H9 (cell line): ENCODE measurements at regions not wholly inside any gene's neighbourhood (a gene's known extent, or its start where the extent isn't known, plus 50 kb on each side); places are given as distances from the start of the nearest gene placed in this dataset.

Experiments used
- DNase-seq: peaks from one replicate; pipeline ENCODE4 v3.0.0-alpha.2; 2017
- H2AFZ ChIP-seq: one replicate; pipeline ENCODE4 v1.6.1; 2013; ENCODE audit warnings: mild to moderate bottlenecking, low read length, control low read depth, moderate library complexity
- H2AK5ac ChIP-seq: 2 replicates; pipeline ENCODE4 v1.6.1; 2013; ENCODE audit warnings: low read length, control low read depth, mixed read lengths; ENCODE audit not compliant: insufficient read length
- H2BK120ac ChIP-seq: one replicate; pipeline ENCODE4 v1.6.1; 2013; ENCODE audit warnings: low read depth, mild to moderate bottlenecking, low read length, control low read depth, inconsistent platforms; ENCODE audit not compliant: poor library complexity, severe bottlenecking
- H2BK12ac ChIP-seq: 2 replicates; pipeline ENCODE4 v1.6.1; 2013; ENCODE audit warnings: low read length, control low read depth, mixed read lengths, low read depth; ENCODE audit not compliant: insufficient read length
- H2BK15ac ChIP-seq: 2 replicates; pipeline ENCODE4 v1.6.1; 2013; ENCODE audit warnings: low read depth, low read length, control low read depth
- H2BK20ac ChIP-seq: one replicate; pipeline ENCODE4 v1.6.1; 2013; ENCODE audit warnings: low read depth, mild to moderate bottlenecking, low read length, control low read depth, inconsistent platforms; ENCODE audit not compliant: poor library complexity, severe bottlenecking
- H2BK5ac ChIP-seq: 2 replicates; pipeline ENCODE4 v1.6.1; 2013; ENCODE audit warnings: low read length, control low read depth, mixed read lengths; ENCODE audit not compliant: insufficient read length
- H3K14ac ChIP-seq: 2 replicates; pipeline ENCODE4 v1.6.1; 2013; ENCODE audit warnings: low read length, control low read depth; ENCODE audit not compliant: insufficient read depth
- H3K18ac ChIP-seq: 2 replicates; pipeline ENCODE4 v1.6.1; 2013; ENCODE audit warnings: low read depth, mild to moderate bottlenecking, mixed read lengths, low read length, control low read depth; ENCODE audit not compliant: insufficient read length
- H3K23ac ChIP-seq: 2 replicates; pipeline ENCODE4 v1.6.1; 2013; ENCODE audit warnings: low read length, control low read depth, mixed read lengths, low read depth; ENCODE audit not compliant: insufficient read length
- H3K23me2 ChIP-seq: 2 replicates; pipeline ENCODE4 v1.6.1; 2013; ENCODE audit warnings: low read depth, mild to moderate bottlenecking, mixed read lengths, low read length, control low read depth; ENCODE audit not compliant: insufficient read length, poor library complexity, severe bottlenecking
- H3K27ac ChIP-seq: 2 replicates; pipeline ENCODE4 v1.5.1; 2013; ENCODE audit warnings: low read length, control low read depth, mixed read lengths, low read depth; ENCODE audit not compliant: insufficient read length
- H3K27me3 ChIP-seq: 2 replicates; pipeline ENCODE4 v1.6.1; 2013; ENCODE audit warnings: low read length, control low read depth, inconsistent platforms; ENCODE audit not compliant: insufficient read depth
- H3K4ac ChIP-seq: 2 replicates; pipeline ENCODE4 v1.6.1; 2013; ENCODE audit warnings: low read depth, mild to moderate bottlenecking, control low read depth, inconsistent platforms, low read length, moderate library complexity
- H3K4me1 ChIP-seq: 2 replicates; pipeline ENCODE4 v1.6.1; 2013; ENCODE audit warnings: low read length, control low read depth, inconsistent platforms; ENCODE audit not compliant: insufficient read depth
- H3K4me2 ChIP-seq: 2 replicates; pipeline ENCODE4 v1.6.1; 2013; ENCODE audit warnings: low read length, control low read depth, mixed read lengths; ENCODE audit not compliant: insufficient read length, insufficient read depth
- H3K56ac ChIP-seq: 2 replicates; pipeline ENCODE4 v1.6.1; 2013; ENCODE audit warnings: low read depth, mild to moderate bottlenecking, mixed read lengths, low read length, control low read depth; ENCODE audit not compliant: insufficient read length
- H3K79me1 ChIP-seq: 2 replicates; pipeline ENCODE4 v1.6.1; 2013; ENCODE audit warnings: low read depth, mild to moderate bottlenecking, moderate library complexity, low read length, control low read depth, inconsistent platforms; ENCODE audit not compliant: insufficient read depth, poor library complexity, severe bottlenecking
- H3K79me2 ChIP-seq: 2 replicates; pipeline ENCODE4 v1.6.1; 2013; ENCODE audit warnings: low read length, control low read depth, inconsistent platforms; ENCODE audit not compliant: insufficient read depth
- H3K9ac ChIP-seq: 2 replicates; pipeline ENCODE4 v1.6.1; 2013; ENCODE audit warnings: low read length, control low read depth, mixed read lengths; ENCODE audit not compliant: insufficient read length; ENCODE audit errors: extremely low read depth
- H3K9me3 ChIP-seq: one replicate; pipeline ENCODE4 v1.6.1; 2013; ENCODE audit warnings: low read depth, low read length, inconsistent platforms; ENCODE audit not compliant: control insufficient read depth
- H3T11ph ChIP-seq: one replicate; pipeline ENCODE4 v1.6.1; 2013; ENCODE audit warnings: mild to moderate bottlenecking, low read length, control low read depth, inconsistent platforms
- H4K20me1 ChIP-seq: one replicate; pipeline ENCODE4 v1.6.1; 2013; ENCODE audit not compliant: control insufficient read depth, insufficient read length, insufficient read depth
- H4K5ac ChIP-seq: 2 replicates; pipeline ENCODE4 v1.6.1; 2013; ENCODE audit warnings: low read depth, mild to moderate bottlenecking, mixed read lengths, low read length, control low read depth; ENCODE audit not compliant: insufficient read length
- H4K8ac ChIP-seq: replicated peaks from 2 replicates; pipeline ENCODE4 v1.6.1; 2013; ENCODE audit warnings: low read length, control low read depth, mixed read lengths, low read depth; ENCODE audit not compliant: insufficient read length
- H4K91ac ChIP-seq: 2 replicates; pipeline ENCODE4 v1.6.1; 2013; ENCODE audit warnings: low read depth, mild to moderate bottlenecking, moderate library complexity, mixed read lengths, low read length, control low read depth; ENCODE audit not compliant: insufficient read length
- H3K27ac Mint-ChIP-seq, 3 experiments: 2 replicates in 2 of 3; 3 replicates in 1 of 3; pipeline ENCODE4 v1.8.0; 2020 to 2021; ENCODE audit warnings: mixed read lengths in 3 of 3, mild to moderate bottlenecking in 1 of 3, moderate library complexity in 1 of 3
- H3K27me3 Mint-ChIP-seq: 2 replicates; pipeline ENCODE4 v1.8.0; 2021; ENCODE audit warnings: low read depth, mild to moderate bottlenecking, moderate library complexity, mixed read lengths
- H3K36me3 Mint-ChIP-seq, 3 experiments: 2 replicates in 2 of 3; 3 replicates in 1 of 3; pipeline ENCODE4 v1.8.0; 2020 to 2021; ENCODE audit warnings: low read depth in 3 of 3, mixed read lengths in 3 of 3; ENCODE audit not compliant: insufficient read depth in 1 of 3
- H3K4me1 Mint-ChIP-seq, 2 experiments: 2 replicates each; pipeline ENCODE4 v1.8.0; 2020; ENCODE audit warnings: mixed read lengths in 2 of 2
- H3K4me3 Mint-ChIP-seq, 2 experiments: 2 replicates in 1 of 2; 3 replicates in 1 of 2; pipeline ENCODE4 v1.8.0; 2020 to 2021; ENCODE audit warnings: mild to moderate bottlenecking in 2 of 2, mixed read lengths in 2 of 2, moderate library complexity in 1 of 2
- H3K9me3 Mint-ChIP-seq, 2 experiments: 2 replicates in 1 of 2; 3 replicates in 1 of 2; pipeline ENCODE4 v1.8.0; 2020; ENCODE audit warnings: mild to moderate bottlenecking in 2 of 2, mixed read lengths in 2 of 2, moderate library complexity in 1 of 2
- WGBS: extraction: QIAGEN DNeasy Blood & Tissue Kit; methylation state at CpG from one replicate; pipeline ENCODE4 v1.1.7; 2013; ENCODE audit warnings: missing lambda C conversion rate, low lambda C conversion rate, mixed read lengths; ENCODE audit not compliant: insufficient read length; ENCODE audit errors: extremely low coverage; 5-methylcytosine and 5-hydroxymethylcytosine counted together
- TF ChIP-seq, protein P1 (sequence below): fragments of 200-600 bp; sonication (generic); conservative IDR thresholded peaks from 3 replicates; pipeline ENCODE4 v1.8.0; 2021; ENCODE audit warnings: antibody characterized with exemption, mild to moderate bottlenecking

DNA sequence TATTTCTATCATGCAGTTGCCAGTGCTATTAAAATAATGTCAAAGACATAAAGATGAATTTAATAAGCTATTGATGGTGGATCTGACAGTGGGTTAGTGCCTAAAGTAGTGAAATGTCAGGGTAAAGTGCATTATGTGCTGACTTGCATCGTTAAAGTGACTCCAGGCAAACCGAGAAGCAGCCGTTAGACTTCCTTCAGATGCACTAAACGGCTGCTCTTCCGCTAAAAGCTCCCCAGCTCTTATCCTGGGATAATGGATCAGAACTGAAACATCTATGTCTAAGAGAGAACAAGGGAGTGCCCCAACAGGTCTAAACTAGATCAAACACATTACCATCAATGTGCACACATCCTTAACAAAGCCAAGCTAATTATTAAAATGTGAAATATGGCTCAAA, 468.2 kb downstream of the NTRK2 start:
- Histone ChIP-seq H2AK5ac (no peak overlapping the region), H4K8ac (no peak overlapping the region), H3T11ph (no peak overlapping the region), H2BK120ac (no peak overlapping the region), H3K4me1 (no peaks in the 10 kb centered on the region), H4K20me1 (no peaks in the 10 kb centered on the region), H3K79me1 (no peaks in the 10 kb centered on the region), H2AFZ (no peak overlapping the region), H3K4ac (no peak overlapping the region), H3K56ac (no peak overlapping the region), H3K27me3 (no peaks in the 10 kb centered on the region), H2BK15ac (no peak overlapping the region), H3K23ac (no peak overlapping the region), H3K27ac (no peak overlapping the region), H3K9me3 (no peaks in the 10 kb centered on the region), H2BK20ac (no peak overlapping the region), H2BK12ac (no peak overlapping the region), H3K79me2 (no peaks in the 10 kb centered on the region), H4K5ac (no peak overlapping the region), H2BK5ac (no peak overlapping the region), H3K4me2 (no peak overlapping the region), H3K23me2 (no peaks in the 10 kb centered on the region), H4K91ac (no peak overlapping the region), H3K14ac (no peak overlapping the region), H3K18ac (no peak overlapping the region), H3K9ac (no peak overlapping the region)
- Mint-ChIP-seq H3K4me3 (no peak overlapping the region), H3K27ac (no peak overlapping the region), H3K27me3 (no peaks in the 10 kb centered on the region), H3K4me1 (no peaks in the 10 kb centered on the region), H3K36me3 (peaks cover 0 to 4% (median 2%) of the 10 kb centered on the region in 3 experiments; a peak in 1 of 7 replicates), H3K9me3 (peaks cover 5 to 9% of the 10 kb centered on the region in 2 experiments; a peak in 3 of 5 replicates)
- WGBS, result no CpG with 5 or more reads among the region's 5 CpGs
- DNase-seq, result no peak
- TF ChIP-seq, protein P1, sequence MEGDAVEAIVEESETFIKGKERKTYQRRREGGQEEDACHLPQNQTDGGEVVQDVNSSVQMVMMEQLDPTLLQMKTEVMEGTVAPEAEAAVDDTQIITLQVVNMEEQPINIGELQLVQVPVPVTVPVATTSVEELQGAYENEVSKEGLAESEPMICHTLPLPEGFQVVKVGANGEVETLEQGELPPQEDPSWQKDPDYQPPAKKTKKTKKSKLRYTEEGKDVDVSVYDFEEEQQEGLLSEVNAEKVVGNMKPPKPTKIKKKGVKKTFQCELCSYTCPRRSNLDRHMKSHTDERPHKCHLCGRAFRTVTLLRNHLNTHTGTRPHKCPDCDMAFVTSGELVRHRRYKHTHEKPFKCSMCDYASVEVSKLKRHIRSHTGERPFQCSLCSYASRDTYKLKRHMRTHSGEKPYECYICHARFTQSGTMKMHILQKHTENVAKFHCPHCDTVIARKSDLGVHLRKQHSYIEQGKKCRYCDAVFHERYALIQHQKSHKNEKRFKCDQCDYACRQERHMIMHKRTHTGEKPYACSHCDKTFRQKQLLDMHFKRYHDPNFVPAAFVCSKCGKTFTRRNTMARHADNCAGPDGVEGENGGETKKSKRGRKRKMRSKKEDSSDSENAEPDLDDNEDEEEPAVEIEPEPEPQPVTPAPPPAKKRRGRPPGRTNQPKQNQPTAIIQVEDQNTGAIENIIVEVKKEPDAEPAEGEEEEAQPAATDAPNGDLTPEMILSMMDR, result no peak
